NCI-H1092 treated with DMSO at 0.1 percent for 48 hours (cell line): ENCODE measurements at regions not wholly inside any gene's neighbourhood (a gene's known extent, or its start where the extent isn't known, plus 50 kb on each side); places are given as distances from the start of the nearest gene placed in this dataset.
"Not testable (repeated sequence)": the region's sequence is repeated elsewhere in the genome, so short reads cannot be mapped to it uniquely, and the experiment has no call there.

Source experiments
- DNase-seq: peaks from one replicate; lab custom pipeline; 2025; lab: John Stamatoyannopoulos, UW

DNA sequence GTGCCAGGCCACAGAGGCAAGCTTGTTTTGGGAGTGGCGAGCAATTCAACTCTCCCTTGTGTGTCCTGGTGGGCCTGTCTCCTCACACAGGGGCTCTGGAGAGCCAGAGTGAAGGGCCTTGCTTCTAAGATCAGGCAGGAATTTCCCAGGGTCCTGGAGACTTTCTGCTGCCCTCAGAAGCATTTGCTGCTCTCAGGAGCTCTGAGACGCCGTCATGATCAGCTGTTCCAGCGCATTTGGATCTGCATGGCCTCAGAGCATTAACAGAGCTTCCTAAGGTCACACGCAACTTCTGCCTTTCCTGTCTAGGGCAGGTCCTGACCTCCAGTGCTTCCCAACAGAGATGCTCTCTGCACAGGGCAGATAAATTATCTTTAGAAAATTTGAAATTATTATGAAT is 52.2 kb upstream of the C10orf90 start:
- DNase-seq = no peak

DNA sequence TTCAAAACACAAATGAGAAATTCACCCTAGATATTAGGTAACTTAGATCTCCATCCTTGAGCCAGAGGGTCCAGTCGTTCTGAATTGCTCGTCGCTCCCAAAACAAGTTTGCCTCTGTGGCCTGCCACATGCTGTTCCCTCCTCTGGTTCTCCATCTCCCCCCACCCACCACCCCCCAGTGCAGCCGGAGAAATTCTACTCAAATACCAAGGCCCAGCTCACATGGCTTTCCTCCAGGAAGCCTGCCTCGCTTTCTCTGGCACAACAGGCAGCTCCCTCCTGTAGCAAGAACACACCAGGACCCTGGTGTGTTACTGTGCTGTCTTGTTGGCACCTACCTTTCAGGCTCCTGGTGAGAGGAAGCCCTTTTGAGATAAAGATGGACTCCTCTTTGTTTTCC is 52.7 kb upstream of the C10orf90 start:
- DNase-seq = no peak

DNA sequence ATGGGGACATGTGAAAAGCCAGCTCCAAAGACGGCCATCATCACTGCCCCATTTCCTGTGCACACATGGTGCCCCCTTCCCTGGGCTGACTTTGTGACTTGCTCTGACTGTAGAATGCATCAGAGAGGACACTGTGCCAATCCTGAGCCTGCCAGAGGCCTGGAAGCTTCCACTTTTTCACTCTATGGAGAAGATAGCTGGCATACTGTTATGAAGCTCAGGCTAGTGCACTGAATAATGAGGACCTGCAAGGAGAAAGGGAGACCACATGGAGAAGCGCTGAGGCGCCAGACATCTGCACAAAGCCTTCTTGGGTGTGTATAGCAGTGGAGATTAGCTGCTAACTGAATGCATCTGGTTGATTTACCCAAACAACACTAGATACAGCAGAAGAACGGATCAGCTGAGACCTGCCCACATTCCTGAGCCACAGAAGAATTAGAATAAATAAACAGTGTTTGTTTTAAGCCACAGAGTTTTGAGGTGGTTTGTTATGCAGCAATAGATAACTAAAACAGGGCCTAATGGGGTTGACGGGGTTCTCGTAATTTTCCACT is 58.9 kb upstream of the C10orf90 start:
- no peak for DNase-seq

DNA sequence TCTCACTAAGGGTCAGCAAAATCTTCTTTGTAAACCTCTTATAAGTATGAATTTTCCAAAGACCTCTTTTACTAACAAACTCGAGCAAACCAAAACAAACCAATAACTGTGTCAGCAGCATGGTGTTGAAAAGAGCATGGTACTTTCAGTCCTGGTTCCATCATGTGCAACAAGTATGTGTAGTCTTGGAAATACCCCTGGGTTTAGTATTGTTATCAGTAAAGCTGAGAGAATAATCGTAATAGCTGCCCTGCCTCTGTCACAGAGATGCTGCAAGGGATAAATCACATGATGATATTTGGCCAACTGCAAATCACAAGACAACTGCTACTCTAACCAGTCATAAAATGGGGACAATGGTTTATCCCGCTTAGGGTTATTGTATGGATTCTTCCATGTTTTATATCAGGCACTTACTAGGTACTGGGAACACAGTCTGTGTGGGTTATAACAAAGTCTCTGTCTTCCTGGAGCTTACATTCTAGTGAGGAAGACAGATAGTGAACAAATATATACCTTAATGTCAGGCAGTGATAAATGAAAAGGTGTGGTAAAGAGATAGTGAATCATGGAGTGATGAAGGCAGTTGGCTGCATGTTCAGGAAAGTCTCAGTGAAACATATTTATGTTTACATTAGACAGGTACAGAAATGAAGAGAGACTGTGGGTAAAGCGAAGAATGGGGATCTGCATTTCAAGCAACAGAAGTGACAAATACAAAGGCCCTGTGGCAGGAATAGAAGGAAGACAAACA is 60.5 kb upstream of the C10orf90 start:
- DNase-seq = no peak

DNA sequence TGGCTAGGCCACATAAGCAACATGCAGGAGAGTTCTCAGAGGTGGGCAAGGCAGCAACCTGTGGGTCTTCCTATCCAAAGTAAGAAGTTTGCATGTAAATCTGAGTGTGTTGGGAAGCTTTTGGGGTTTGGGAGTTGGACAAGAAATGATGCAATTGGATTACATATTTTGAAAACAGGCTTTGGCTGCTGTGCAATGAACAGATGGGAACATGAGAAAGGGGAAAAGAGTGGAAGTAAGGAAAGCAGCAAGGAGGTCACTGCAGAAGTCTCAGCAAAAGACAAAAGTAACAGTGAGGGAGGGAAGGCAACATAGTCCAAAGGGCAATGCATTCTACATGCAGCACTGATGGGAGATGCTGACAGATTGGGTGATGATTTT is 61.1 kb upstream of the C10orf90 start:
- no peak for DNase-seq

DNA sequence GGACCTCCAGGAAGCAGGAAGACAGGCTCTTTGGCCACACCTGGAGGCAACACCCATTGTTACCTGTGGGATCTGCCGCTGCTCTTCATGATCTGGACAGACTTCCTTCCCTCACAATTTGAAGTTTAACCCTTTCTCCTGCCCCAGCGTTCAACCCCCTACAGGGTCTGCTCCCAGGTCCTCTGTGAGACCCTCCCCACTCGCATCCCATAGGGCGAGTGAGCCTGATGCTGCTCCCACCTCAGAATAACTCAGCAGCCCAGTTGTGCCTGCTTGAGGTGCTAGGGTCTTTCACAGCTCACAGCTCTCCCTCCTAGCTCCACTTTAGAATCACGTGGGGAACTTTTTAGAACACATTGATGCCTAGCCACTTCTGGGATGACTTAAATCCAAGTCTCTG is 61.8 kb upstream of the C10orf90 start:
- DNase-seq = no peak

DNA sequence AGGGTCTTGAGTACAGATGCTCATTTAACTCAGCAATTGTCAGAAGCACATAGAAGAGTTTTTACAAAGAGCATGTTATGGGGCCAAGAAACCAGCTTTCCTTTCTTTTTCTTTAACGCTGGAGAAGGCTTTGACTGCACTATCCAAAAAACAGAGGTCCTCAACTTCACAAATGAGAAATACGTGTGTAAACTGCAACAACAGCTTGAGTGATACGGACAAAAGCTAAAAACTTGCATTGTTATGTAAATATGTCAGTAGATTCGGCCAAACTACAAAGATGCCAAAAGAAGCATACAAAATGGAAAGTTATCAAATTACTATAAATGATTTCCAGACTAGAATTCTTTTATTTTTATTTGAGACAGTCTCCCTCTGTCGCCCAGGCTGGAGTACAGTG is 62.4 kb upstream of the C10orf90 start:
- no peak for DNase-seq

DNA sequence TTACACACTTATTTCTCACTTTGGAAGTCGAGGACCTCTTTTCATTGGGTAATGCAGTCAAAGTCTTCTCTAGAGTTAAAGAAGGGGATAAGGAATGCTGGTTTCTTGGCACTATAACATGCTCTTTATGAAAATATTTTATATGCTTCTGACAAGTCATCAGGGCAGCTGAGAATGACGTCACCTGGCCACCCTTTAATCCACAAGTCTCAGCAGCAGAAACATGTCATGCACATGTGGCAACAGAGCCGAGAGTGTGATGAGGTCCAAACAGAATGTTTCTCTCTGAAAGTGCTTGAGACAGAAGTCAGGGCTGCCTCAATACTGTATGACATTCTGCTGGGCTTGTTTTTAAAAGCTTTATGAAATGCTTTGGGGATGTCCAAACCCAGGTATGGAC is 63.5 kb upstream of the C10orf90 start:
- DNase-seq = no peak

DNA sequence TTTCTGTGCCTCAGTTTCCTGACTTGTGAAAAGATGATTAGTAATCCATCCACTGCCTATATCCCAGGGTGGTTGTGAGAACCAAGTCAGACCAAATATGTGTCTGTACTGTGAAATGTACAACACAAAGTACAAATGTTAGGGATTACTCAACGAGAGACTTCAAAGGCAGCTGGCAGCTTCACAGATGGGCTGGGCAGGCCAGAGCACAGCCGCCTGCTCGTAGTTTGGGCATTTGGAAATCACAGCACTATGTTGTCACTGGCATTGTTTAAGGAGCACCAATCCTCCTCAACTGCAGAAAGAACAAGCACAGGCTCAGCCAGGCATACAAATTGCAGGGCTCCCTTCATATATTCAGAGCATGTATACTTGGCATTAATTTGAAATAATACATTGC is 64.5 kb upstream of the C10orf90 start:
- DNase-seq = no peak

DNA sequence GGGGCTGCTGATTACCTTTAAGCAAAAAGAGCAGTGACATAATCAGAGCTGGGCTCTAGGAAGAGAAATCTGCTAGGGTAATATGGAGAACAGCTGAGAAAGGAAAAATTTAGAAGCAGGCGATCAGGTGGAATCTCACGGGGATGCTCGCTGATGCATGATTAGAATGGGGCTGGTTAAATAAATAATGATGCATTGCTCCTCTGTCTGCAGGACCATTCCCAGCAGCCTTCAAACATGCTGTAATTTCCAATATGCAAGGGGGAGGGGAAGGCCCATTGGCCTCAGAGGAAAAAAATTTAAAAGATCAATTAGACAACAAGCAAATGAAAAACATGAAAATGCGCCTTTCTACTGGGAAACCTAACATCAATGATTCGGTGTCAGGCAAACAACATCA is 65.6 kb upstream of the C10orf90 start:
- DNase-seq = no peak

DNA sequence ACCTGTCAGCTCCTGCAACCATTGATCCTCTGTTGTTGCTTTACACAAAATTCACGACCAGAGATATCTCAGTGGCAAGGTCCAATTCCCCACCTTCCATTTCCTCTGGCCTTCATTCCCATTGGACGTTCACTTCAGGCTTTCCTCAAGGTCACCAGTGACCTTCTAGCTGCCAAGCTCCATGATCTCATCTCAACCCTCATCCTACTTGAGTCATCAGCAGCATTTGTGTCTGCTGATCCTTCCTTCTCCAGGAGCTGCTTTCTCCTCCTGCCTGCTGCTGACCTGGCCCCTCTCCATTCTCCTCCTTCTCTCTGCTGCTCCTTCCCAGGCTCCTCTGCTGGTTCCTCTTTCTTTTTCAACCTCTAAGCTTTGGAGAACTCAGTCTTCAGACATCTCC is 66.2 kb upstream of the C10orf90 start:
- no peak for DNase-seq

DNA sequence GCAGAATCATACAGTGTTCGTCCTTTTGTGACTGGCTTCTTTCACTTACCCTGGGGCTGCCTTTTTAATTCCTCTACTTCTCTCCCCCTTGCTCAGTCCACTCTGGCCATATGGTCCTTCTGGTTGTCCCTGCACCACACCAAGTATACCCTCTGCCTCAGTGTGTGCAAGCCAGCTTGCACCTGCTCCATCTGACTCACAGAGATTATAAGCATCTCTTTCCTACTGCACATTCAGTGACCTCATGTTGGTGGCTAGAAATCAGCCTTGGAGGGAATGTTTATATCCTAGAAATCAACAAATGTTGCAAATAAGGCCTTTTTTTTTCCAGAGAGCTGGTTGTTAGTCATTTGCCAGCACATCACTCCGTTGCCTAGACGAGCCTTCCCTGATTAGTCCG is 67.5 kb upstream of the C10orf90 start:
- no peak for DNase-seq

DNA sequence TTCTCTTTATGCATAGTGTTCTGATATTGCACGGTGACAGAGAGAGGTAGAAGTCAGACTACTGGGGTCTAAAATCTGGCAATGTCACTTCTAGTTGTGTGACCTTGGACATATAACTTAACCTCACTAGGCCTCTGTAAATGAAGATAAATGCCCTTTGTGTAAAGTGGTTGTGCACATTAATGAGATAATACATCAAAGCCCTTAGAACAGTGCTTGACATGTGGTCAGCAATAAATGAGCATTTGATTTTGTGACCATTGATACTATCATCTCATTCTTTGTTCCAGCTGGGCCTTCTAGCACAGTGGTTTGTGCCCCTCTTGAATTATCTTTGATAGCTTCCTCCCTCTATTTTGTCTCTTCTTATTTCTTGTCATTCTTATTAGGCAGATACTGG is 74.1 kb upstream of the C10orf90 start:
- DNase-seq = no peak

DNA sequence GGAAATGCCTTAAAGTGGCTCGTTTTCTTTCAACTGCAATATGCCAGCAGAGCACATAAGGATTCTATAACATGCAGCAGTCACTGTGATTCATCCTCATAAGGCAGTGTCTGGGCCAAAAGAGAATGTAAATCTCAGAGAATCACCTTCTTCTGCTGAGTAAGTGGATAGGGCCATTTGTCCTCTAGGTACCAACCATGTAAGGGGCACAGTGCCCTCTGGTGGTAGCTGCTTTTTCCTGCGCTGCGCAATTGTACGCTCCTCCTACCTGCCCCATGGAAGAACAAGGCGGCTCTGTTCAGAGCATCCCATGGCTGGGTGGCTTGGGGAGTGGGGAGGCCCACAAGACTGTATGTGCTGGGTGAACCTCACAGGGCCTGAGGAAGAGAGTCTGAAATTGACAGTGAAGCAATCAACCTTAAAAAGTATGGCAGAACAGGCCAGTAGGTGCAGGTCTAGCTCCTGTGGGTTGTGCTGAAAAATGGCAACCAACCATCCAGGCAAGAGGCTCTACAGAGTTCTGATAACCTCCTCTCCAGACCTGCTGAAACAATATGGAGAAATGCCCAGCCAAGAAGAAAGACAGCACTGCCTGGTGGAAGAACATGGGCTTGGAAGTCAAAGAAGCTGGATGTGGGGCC is 78.6 kb upstream of the C10orf90 start:
- peak; percentile 26 for DNase-seq

DNA sequence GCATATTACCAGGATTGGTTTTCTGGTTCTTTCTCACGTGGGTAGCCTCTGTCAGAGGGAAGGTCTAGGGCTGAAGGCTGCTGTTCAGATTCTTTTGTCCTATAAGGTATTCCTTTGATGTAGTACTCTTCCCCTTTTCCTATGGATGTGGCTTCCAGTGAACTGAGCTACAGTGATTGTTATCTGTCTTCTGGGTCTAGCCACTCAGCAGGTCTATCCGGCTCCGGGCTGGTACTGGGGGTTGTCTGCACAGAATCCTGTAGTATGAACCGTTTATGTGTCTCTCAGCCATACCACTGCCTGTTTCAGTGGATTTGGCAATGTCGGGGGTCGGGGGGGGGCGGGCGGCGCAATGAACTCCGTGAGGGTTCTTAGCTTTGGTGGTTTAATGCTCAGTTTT is 84.5 kb upstream of the C10orf90 start:
- DNase-seq = no peak

DNA sequence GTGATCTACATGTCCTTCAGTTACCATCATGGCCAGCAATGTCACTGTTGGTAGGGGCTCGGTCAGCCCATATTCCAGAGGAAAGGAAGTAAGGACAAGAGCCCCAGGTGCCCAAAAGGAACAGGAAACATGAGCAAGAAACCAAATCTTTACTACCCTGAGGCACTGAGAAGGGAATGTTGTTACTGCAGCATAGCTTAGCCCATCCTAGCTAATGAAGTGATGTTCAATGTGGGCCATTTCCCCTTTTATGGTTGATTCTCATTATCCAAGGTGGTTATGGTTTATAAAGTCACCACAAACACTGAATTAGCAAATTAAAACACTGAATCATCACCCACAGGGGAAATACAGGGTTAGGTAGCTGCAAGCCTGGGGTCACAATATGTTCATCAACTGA is 88.4 kb upstream of the C10orf90 start:
- no peak for DNase-seq

DNA sequence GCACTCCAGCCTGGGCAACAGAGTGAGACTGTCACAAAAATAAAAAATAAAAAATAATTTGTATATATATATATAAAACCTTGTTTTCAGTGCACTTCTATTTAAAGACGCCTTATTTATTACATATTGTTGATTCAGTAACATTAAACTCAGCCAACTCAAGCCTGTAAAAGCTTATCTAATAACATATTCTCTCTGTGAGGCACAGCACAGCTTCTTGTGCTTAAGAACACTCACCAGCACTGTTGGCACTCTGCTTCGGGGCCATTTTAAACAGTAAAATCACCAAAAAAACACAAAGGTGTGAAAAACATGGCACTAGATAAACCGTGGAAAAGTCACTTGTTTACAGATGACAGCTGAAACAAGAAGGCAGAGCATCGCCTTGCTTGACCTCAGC is 89.0 kb upstream of the C10orf90 start:
- no peak for DNase-seq

DNA sequence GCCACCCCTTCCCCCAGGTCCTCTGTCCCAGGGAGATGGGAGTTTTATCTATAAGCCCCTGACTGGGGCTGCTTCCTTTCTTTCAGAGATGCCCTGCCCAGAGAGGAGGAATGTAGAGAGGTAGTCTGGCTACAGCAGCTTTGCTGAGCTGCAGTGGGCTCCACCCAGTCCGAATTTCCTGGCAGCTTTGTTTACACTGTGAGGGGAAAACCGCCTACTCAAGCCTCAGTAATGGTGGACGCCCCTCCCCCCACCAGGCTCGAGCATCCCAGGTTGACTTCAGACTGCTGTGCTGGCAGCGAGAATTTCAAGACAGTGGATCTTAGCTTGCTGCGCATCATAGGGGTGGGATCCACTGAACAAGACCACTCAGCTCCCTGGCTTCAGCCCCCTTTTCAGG is 96.2 kb upstream of the C10orf90 start:
- not testable (repeated sequence) for DNase-seq

DNA sequence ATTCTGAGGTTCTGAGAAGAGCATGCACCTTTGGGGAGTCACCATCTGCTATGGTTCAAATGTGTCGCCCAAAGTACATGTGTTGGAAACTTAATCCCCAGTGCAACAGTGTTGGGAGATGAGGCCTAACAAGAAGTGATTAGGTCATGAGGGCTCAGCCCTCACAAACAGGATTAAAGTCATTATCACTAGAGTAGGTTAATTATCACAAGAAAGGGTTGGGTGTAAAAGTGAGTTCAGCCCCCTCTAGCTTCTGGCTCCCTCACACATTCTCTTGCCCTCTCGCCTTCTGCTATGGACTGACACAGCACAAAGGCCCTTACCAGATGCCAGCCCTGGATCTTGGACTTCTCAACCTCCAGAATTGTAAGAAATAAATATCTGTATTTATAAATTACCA is 100.3 kb upstream of the C10orf90 start:
- DNase-seq = no peak

DNA sequence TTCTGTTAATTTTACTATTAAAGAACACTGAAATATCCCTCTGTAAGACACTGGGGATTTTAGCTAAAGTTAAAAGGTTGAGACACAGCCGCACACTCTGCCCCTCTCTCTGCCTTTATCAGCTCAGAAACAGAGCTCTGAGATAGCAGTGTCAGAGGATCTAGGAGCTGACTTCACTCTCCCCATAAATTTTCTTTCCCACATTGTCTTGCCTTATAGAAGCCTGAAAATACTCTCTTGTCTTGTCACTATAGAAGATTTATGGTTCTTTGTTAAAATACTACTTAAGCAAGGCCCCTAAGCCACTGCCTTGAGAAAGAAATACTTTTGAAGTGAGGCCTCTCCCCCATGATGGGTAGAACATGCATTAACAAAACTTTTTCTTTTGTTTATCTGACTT is 105.7 kb upstream of the C10orf90 start:
- no peak for DNase-seq

DNA sequence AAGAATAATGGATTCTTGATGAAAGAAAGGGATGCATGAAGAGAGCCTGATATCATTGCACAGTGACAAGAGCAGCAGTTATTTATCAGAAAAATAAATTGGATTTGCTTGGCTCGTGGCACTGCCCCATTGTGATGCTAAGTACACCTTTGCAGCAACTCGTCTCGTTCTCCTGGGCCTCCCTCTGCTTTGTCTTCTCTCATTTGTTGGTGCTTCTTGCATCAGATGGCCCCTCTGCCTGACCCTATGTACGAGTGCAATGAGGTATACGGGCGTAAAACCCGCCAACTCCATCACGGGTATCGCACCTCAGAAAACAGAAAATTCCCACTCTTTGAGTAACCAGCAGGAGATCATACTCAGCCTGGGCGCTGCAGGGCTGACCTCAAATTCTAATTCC is 107.2 kb upstream of the C10orf90 start:
- DNase-seq = no peak

DNA sequence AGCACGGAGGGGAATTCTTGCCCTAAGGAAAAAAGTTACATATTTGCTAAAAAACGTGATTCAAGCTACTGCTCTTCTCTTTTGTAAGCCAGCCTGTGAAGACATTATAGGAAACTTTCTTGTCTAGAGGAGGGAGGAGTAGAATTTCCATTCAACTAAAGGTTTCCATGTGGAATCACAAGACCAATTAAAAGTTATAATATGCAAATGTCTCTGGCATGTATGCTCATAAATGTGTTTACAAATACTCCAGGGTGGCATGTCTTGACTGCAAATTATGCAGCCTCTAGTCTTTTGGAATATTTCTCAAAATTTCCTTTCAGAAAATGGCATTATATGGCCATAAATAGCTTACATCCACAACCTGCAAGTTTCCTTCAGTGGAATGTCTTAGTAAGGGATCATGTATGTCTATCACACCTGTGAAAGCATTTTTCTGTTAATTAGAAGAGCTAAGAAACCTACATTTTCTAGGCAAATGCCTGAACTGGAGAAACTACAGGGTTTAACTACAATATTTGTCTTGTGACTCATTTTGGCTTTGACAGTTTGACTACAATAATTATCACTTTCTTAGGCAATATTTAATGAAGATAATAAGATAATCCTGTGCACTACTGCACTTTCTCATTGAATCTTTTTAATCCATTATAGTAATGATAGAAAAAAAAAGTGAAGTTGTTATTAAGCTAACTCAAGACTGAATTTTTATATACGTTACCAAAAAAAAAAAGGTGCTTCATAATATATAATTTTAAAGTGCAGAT is 111.1 kb upstream of the C10orf90 start:
- DNase-seq = no peak
